ENCODE measurements at regions not wholly inside any gene's neighbourhood (a gene's known extent, or its start where the extent isn't known, plus 50 kb on each side); places are given as distances from the start of the nearest gene placed in this dataset.

DNA sequence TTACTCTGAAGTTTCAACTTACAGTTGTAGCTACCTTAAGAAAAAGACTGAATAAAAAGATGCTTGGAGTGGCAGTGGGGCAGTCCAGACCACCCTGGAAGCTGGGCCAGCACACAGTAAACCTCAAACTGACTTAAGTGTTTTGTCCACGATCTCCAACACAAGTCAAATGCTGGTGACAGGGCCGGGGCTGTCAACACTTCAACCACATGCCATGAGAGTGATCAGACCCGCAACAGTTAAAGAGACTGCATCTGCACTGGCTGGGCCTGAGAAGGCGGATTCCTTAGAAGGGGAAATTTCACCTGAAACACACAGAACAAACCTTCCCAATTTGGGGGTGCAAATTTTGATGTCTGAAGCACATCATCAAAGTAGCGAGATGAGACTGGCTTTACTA is 223.5 kb upstream of the CAND1 start:
- TF ChIP-seq EP300 (IDR thresholded peaks at IDR 0.05) (no peak), CTCF (IDR thresholded peaks at IDR 0.05) (no peak)

All from tibial nerve (tissue), 4 donors.